CD8-positive, alpha-beta memory T cell (primary cell): ENCODE measurements at regions not wholly inside any gene's neighbourhood (a gene's known extent, or its start where the extent isn't known, plus 50 kb on each side); places are given as distances from the start of the nearest gene placed in this dataset.

ENCODE experiments used
- CTCF ChIA-PET: fragments of 350-600 bp; sonication (Branson Sonifier 250); formaldehyde crosslinking; loops from one replicate; lab custom pipeline; 2021; ENCODE audit warnings: antibody characterized with exemption; lab: Charles Lee
- POLR2A ChIA-PET: fragments of 350-600 bp; sonication (Branson Sonifier 250); formaldehyde crosslinking; loops from one replicate; lab custom pipeline; 2021; ENCODE audit warnings: antibody characterized with exemption; lab: Charles Lee
- DNase-seq, 5 donors: peaks; one replicate each; pipeline versions ENCODE4 v3.0.0 to v3.0.0-alpha.2; 2020 to 2022; ENCODE audit warnings: mixed read lengths in 1 of 5
- H3K27ac ChIP-seq: one replicate; pipeline ENCODE4 v1.7.0; 2013; ENCODE audit warnings: low read depth, mild to moderate bottlenecking, low read length, moderate library complexity
- H3K27me3 ChIP-seq: 2 replicates; pipeline ENCODE4 v1.7.0; 2013; ENCODE audit warnings: low read length, mild to moderate bottlenecking; ENCODE audit not compliant: insufficient read depth, poor library complexity, severe bottlenecking
- H3K36me3 ChIP-seq: 2 replicates; pipeline ENCODE4 v1.7.0; 2013; ENCODE audit warnings: mild to moderate bottlenecking, low read length, moderate library complexity; ENCODE audit not compliant: insufficient read depth
- H3K4me1 ChIP-seq: 2 replicates; pipeline ENCODE4 v1.7.0; 2013; ENCODE audit warnings: mild to moderate bottlenecking, low read length, moderate library complexity; ENCODE audit not compliant: insufficient read depth
- H3K4me3 ChIP-seq: 2 replicates; pipeline ENCODE4 v1.7.0; 2013; ENCODE audit warnings: mild to moderate bottlenecking, low read length
- H3K9me3 ChIP-seq: 2 replicates; pipeline ENCODE4 v1.7.0; 2013; ENCODE audit warnings: mild to moderate bottlenecking, low read length
- H3K27ac Mint-ChIP-seq, 8 donors: one replicate each; pipeline ENCODE4 v1.8.0; 2020 to 2021; ENCODE audit warnings: mixed read lengths in 8 of 8, mild to moderate bottlenecking in 6 of 8, inconsistent platforms in 3 of 8, moderate library complexity in 3 of 8
- H3K27me3 Mint-ChIP-seq, 2 donors: one replicate each; pipeline ENCODE4 v1.8.0; 2020 to 2021; ENCODE audit warnings: mixed read lengths in 2 of 2, mild to moderate bottlenecking in 1 of 2, moderate library complexity in 1 of 2
- H3K36me3 Mint-ChIP-seq, 3 donors: one replicate each; pipeline ENCODE4 v1.8.0; 2020 to 2021; ENCODE audit warnings: mixed read lengths in 3 of 3, inconsistent platforms in 1 of 3, mild to moderate bottlenecking in 1 of 3
- H3K4me1 Mint-ChIP-seq, 3 donors: one replicate each; pipeline ENCODE4 v1.8.0; 2020 to 2021; ENCODE audit warnings: mixed read lengths in 3 of 3, inconsistent platforms in 1 of 3, mild to moderate bottlenecking in 1 of 3
- H3K4me3 Mint-ChIP-seq, 7 donors: one replicate each; pipeline ENCODE4 v1.8.0; 2020 to 2021; ENCODE audit warnings: mixed read lengths in 7 of 7, mild to moderate bottlenecking in 6 of 7, moderate library complexity in 4 of 7, inconsistent platforms in 2 of 7
- H3K9me3 Mint-ChIP-seq, 5 donors: one replicate each; pipeline ENCODE4 v1.8.0; 2020 to 2022; ENCODE audit warnings: mixed read lengths in 5 of 5, mild to moderate bottlenecking in 3 of 5, moderate library complexity in 2 of 5, inconsistent platforms in 1 of 5

DNA sequence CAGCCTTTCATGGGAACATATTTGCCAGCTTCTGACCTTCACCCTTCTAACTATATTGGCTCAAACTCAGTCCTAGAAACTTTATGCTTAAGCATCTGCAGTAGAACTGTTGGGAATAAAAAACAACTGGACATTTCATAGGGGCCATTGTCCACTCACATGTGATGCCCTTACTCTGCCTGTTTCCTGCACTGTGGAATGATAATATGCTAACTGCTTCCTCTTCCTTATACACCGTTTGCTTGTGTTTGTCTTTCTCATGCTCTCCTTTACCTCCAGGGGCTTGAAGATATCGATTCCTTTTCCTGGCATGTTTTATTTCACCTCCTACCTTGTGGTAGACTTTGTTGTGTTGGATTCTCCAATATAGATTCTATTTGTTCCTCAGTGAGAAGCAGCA lies 333.0 kb upstream of the DDI1 start:
- Mint-ChIP-seq H3K9me3 (no peaks in the 10 kb centered on the region), H3K27ac (no peak overlapping the region), H3K4me3 (no peak overlapping the region), H3K4me1 (no peaks in the 10 kb centered on the region), H3K36me3 (peaks cover 0 to under 1% (median 0%) of the 10 kb centered on the region in 3 donors), H3K27me3 (peaks cover 2 to 6% of the 10 kb centered on the region in 2 donors)
- POLR2A ChIA-PET: no interaction called here
- H3K4me3 ChIP-seq: no peak overlapping the region
- H3K36me3 ChIP-seq: no peaks in the 10 kb centered on the region
- no peaks in the 10 kb centered on the region for H3K4me1 ChIP-seq
- no peak overlapping the region for H3K27ac ChIP-seq
- H3K9me3 ChIP-seq: no peaks in the 10 kb centered on the region
- no peak for DNase-seq
- CTCF ChIA-PET: no interaction called here
- H3K27me3 ChIP-seq: no peaks in the 10 kb centered on the region

DNA sequence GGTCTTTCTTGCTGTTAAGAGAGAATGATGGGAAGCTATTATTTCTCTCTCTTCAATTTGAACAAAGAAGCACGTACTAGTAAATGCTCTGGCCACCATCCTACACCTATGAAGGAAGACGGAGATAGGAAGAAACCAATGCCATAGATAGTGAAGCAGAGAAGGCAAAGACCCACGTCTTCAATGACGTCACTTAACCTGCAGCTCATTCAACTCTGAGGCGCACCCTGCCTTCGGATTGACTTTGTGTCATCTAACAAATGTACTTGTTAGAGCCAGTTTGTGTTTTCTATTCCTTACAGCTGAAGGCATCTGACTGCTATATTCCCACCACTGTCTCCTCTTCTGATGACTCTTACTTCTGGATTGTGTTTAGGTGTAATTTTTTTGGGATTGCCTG lies 332.5 kb upstream of the DDI1 start:
- no peak overlapping the region for H3K4me3 ChIP-seq
- CTCF ChIA-PET: no interaction called here
- POLR2A ChIA-PET: no interaction called here
- H3K27me3 ChIP-seq: no peaks in the 10 kb centered on the region
- Mint-ChIP-seq H3K36me3 (peaks cover 0 to 3% (median 0%) of the 10 kb centered on the region in 3 donors), H3K27me3 (peaks cover 2 to 6% of the 10 kb centered on the region in 2 donors), H3K9me3 (no peaks in the 10 kb centered on the region), H3K4me1 (no peaks in the 10 kb centered on the region), H3K4me3 (no peak overlapping the region), H3K27ac (no peak overlapping the region)
- no peaks in the 10 kb centered on the region for H3K36me3 ChIP-seq
- DNase-seq: no peak
- no peaks in the 10 kb centered on the region for H3K9me3 ChIP-seq
- H3K4me1 ChIP-seq: no peaks in the 10 kb centered on the region
- H3K27ac ChIP-seq: no peak overlapping the region

DNA sequence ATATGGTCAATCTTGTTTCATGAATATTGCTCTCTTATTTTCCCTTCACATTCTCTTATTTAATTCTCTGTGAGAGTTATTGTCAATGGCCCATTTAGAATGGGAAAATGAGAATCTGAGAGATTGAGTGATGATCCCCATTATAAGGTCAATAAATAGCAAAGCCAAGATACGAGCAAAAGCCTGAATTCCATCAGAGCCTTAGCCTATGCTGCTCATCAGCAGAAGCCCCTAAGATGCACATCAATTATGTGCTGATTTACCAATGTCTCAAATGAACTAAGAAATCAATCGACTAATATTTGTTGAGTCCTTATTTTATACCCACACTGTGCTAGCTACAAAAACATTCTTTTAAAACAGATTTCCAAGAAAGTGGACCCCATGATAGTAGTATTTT lies 330.8 kb upstream of the DDI1 start:
- H3K27me3 Mint-ChIP-seq: peaks cover 0 to 6% of the 10 kb centered on the region in 2 donors
- no peaks in the 10 kb centered on the region for H3K4me1 Mint-ChIP-seq
- H3K4me1 ChIP-seq: no peaks in the 10 kb centered on the region
- H3K27me3 ChIP-seq: no peaks in the 10 kb centered on the region
- H3K36me3 Mint-ChIP-seq: peaks cover 0 to 3% (median 2%) of the 10 kb centered on the region in 3 donors
- ChIA-PET CTCF (no interaction called here), POLR2A (no interaction called here)
- H3K9me3 ChIP-seq: no peaks in the 10 kb centered on the region
- H3K4me3 ChIP-seq: no peak overlapping the region
- no peaks in the 10 kb centered on the region for H3K36me3 ChIP-seq
- H3K9me3 Mint-ChIP-seq: no peaks in the 10 kb centered on the region
- H3K27ac Mint-ChIP-seq: no peak overlapping the region
- H3K4me3 Mint-ChIP-seq: no peak overlapping the region
- no peak for DNase-seq
- H3K27ac ChIP-seq: no peak overlapping the region

DNA sequence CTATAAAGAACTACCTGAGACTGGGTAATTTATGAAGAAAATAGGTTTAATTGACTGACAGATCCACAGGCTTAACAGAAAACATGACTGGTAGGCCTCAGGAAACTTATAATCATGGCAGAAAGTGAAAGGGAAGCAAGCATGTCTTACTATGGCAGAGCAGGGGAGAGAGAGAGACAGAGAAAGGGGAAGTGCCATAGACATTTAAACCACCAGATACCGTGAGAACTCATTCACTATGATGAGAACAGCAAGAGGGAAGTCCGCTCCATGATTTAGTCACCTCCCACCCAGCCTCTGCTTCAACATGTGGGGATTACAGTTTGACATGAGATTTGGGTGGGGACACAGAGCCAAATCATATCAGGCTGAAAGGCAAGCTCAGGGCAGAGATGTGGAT lies 327.1 kb upstream of the DDI1 start:
- H3K36me3 ChIP-seq: no peaks in the 10 kb centered on the region
- H3K4me1 ChIP-seq: no peaks in the 10 kb centered on the region
- peaks cover 0 to 4% of the 10 kb centered on the region in 2 donors for H3K27me3 Mint-ChIP-seq
- ChIA-PET CTCF (no interaction called here), POLR2A (no interaction called here)
- H3K27me3 ChIP-seq: no peaks in the 10 kb centered on the region
- peaks cover 0 to 3% (median 0%) of the 10 kb centered on the region in 5 donors for H3K9me3 Mint-ChIP-seq
- H3K27ac ChIP-seq: no peak overlapping the region
- peaks cover 0 to 8% (median 0%) of the 10 kb centered on the region in 3 donors for H3K4me1 Mint-ChIP-seq
- H3K4me3 Mint-ChIP-seq: no peak overlapping the region
- peaks cover 0 to 3% (median 2%) of the 10 kb centered on the region in 3 donors for H3K36me3 Mint-ChIP-seq
- no peaks in the 10 kb centered on the region for H3K9me3 ChIP-seq
- H3K27ac Mint-ChIP-seq: no peak overlapping the region
- DNase-seq: no peak
- no peak overlapping the region for H3K4me3 ChIP-seq

DNA sequence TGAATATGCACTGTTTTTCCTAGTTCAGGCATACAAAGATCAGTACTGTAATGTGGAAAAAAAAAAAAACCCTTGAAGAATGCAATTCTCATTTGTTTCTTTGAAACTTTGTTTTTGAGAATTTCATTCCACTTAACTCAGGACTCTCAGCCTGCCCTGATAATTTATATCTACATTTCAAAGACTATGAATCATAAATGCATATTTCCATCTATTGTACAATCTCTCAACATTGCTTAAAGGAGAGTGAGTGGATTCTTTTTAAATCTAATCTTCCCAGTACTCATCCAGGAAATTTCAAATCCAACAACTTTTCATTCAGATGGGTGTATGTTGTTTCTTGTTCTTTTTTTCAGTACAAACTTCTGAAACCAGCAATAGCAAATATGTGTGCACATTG lies 322.2 kb upstream of the DDI1 start:
- POLR2A ChIA-PET: no interaction called here
- CTCF ChIA-PET: no interaction called here
- Mint-ChIP-seq H3K36me3 (peaks cover 0 to under 1% (median 0%) of the 10 kb centered on the region in 3 donors), H3K4me3 (no peak overlapping the region), H3K27me3 (peaks cover 0 to 6% of the 10 kb centered on the region in 2 donors), H3K27ac (no peak overlapping the region), H3K4me1 (peaks cover 0 to 8% (median 0%) of the 10 kb centered on the region in 3 donors), H3K9me3 (peaks cover 0 to 3% (median 0%) of the 10 kb centered on the region in 5 donors)
- Histone ChIP-seq H3K36me3 (no peaks in the 10 kb centered on the region), H3K4me3 (no peak overlapping the region), H3K27me3 (no peaks in the 10 kb centered on the region), H3K9me3 (no peaks in the 10 kb centered on the region), H3K27ac (no peak overlapping the region), H3K4me1 (no peaks in the 10 kb centered on the region)
- DNase-seq: no peak

DNA sequence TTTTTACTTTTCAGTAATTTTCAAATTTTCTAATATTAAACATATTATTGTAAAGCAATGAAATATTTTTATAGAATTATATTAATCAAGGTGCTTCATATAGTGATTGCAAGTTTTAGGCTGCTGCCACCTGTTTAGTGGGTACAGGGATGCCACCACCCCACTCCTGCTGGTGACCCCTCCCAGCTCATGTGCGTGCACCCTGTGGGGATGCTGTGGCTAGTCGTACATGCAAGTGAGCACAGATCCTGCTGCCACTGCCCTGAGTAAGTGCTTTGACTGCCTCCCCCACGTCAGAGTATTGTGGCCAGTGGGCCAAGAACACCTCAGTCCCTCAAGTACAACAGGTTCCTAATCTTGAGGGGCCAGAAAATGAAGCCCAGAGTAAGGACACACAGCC lies 320.1 kb upstream of the DDI1 start:
- Mint-ChIP-seq H3K27me3 (peaks cover 0 to 6% of the 10 kb centered on the region in 2 donors), H3K9me3 (no peaks in the 10 kb centered on the region), H3K36me3 (peaks cover 0 to 3% (median 0%) of the 10 kb centered on the region in 3 donors), H3K4me3 (no peak overlapping the region), H3K4me1 (peaks cover 0 to 8% (median 0%) of the 10 kb centered on the region in 3 donors), H3K27ac (no peak overlapping the region)
- H3K27ac ChIP-seq: no peak overlapping the region
- H3K4me3 ChIP-seq: no peak overlapping the region
- no peak for DNase-seq
- H3K4me1 ChIP-seq: no peaks in the 10 kb centered on the region
- H3K36me3 ChIP-seq: no peaks in the 10 kb centered on the region
- no peaks in the 10 kb centered on the region for H3K9me3 ChIP-seq
- ChIA-PET POLR2A (no interaction called here), CTCF (no interaction called here)
- H3K27me3 ChIP-seq: no peaks in the 10 kb centered on the region

DNA sequence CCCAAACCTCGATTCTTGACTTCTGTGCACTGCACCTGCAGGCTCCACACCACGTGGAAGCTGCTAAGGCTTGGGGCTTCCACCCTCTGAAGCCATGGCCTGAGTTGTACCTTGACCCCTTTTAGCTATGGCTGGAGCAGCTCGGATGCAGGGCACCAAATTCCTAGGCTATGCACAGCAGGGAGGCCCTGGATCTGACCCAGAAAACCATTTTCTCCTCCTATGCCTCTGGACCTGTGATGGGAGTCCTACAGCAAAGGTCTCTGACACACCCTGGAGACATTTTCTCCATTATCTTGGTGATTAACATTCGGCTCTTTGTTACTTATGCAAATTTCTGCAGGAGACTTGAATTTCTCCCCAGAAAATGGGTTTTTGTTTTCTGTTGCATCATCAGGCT lies 309.2 kb upstream of the DDI1 start:
- Mint-ChIP-seq H3K4me3 (no peak overlapping the region), H3K27me3 (peaks cover 0 to 2% of the 10 kb centered on the region in 2 donors), H3K4me1 (no peaks in the 10 kb centered on the region), H3K36me3 (peaks cover 0 to 8% (median 0%) of the 10 kb centered on the region in 3 donors), H3K9me3 (peaks cover 0 to 12% (median 7%) of the 10 kb centered on the region in 5 donors), H3K27ac (no peak overlapping the region)
- DNase-seq: no peak
- no peak overlapping the region for H3K27ac ChIP-seq
- ChIA-PET CTCF (no interaction called here), POLR2A (no interaction called here)
- H3K4me1 ChIP-seq: no peaks in the 10 kb centered on the region
- no peaks in the 10 kb centered on the region for H3K9me3 ChIP-seq
- H3K36me3 ChIP-seq: no peaks in the 10 kb centered on the region
- H3K27me3 ChIP-seq: no peaks in the 10 kb centered on the region
- H3K4me3 ChIP-seq: no peak overlapping the region

DNA sequence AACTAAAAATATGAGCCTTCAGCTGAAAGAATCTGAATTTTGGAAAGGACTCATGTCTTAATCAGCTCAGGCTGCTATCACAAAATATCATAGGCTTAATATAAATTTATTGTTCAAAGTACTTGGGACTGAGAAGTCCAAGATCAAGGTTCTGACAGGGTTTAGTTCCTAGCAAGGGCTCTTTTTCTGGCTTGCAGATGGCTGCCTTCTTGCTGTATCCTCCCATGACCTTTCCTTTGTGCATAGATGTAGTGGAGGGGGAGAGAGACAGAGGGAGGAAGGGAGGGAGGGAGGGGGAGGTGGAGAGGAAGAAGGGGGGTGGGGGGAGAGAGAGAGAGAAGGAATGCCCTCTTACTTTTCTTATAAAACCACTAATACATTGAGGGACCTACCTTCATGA lies 306.8 kb upstream of the DDI1 start:
- Mint-ChIP-seq H3K4me3 (no peak overlapping the region), H3K27me3 (no peaks in the 10 kb centered on the region), H3K4me1 (peaks cover 0 to 7% (median 0%) of the 10 kb centered on the region in 3 donors), H3K9me3 (peaks cover 0 to 12% (median 4%) of the 10 kb centered on the region in 5 donors), H3K27ac (no peak overlapping the region), H3K36me3 (peaks cover 0 to 8% (median 0%) of the 10 kb centered on the region in 3 donors)
- POLR2A ChIA-PET: no interaction called here
- H3K27ac ChIP-seq: no peak overlapping the region
- no peak overlapping the region for H3K4me3 ChIP-seq
- no peaks in the 10 kb centered on the region for H3K9me3 ChIP-seq
- CTCF ChIA-PET: no interaction called here
- H3K36me3 ChIP-seq: no peaks in the 10 kb centered on the region
- no peak for DNase-seq
- no peaks in the 10 kb centered on the region for H3K4me1 ChIP-seq
- H3K27me3 ChIP-seq: no peaks in the 10 kb centered on the region
